HPDE6-E6E7 (cell line): ENCODE measurements at regions not wholly inside any gene's neighbourhood (a gene's known extent, or its start where the extent isn't known, plus 50 kb on each side); places are given as distances from the start of the nearest gene placed in this dataset.

Source experiments
- DNase-seq: peaks from one replicate; pipeline ENCODE4 v3.0.0; 2011; ENCODE audit warnings: missing footprints; ENCODE audit errors: extremely low spot score

- DNase-seq: no peak
Observed at GRCh38 chr2:8268172-8268783, 413.6 kb upstream of the ID2 start.

GRCh38 chr2:8270699-8271098 is 411.2 kb upstream of the ID2 start:
- DNase-seq: no peak

- DNase-seq: no peak
Observed at GRCh38 chr2:8271461-8271860, 410.4 kb upstream of the ID2 start.

GRCh38 chr2:8276026-8276425 is 405.8 kb upstream of the ID2 start:
- DNase-seq: no peak

- DNase-seq: no peak
Observed at GRCh38 chr2:8277921-8278571, 403.8 kb upstream of the ID2 start.

GRCh38 chr2:8278709-8279354 is 403.0 kb upstream of the ID2 start:
- DNase-seq: no peak

- DNase-seq: no peak
Observed at GRCh38 chr2:8279506-8279905, 402.4 kb upstream of the ID2 start.

GRCh38 chr2:8281234-8281633 is 400.6 kb upstream of the ID2 start:
- no peak for DNase-seq

- DNase-seq: no peak
Observed at GRCh38 chr2:8281950-8282857, 399.7 kb upstream of the ID2 start.

GRCh38 chr2:8282858-8283252 is 399.0 kb upstream of the ID2 start:
- no peak for DNase-seq

GRCh38 chr2:8285081-8285480 is 396.8 kb upstream of the ID2 start:
- no peak for DNase-seq

- no peak for DNase-seq
Observed at GRCh38 chr2:8285898-8286297, 396.0 kb upstream of the ID2 start.

GRCh38 chr2:8288206-8288605 is 393.6 kb upstream of the ID2 start:
- no peak for DNase-seq

- DNase-seq: no peak
Observed at GRCh38 chr2:8289111-8289510, 392.7 kb upstream of the ID2 start.

GRCh38 chr2:8290771-8291352 is 391.0 kb upstream of the ID2 start:
- no peak for DNase-seq

GRCh38 chr2:8296306-8296705 is 385.6 kb upstream of the ID2 start:
- DNase-seq: no peak

- no peak for DNase-seq
Observed at GRCh38 chr2:8297376-8298231, 384.3 kb upstream of the ID2 start.

GRCh38 chr2:8298783-8299182 is 383.1 kb upstream of the ID2 start:
- DNase-seq: no peak

- no peak for DNase-seq
Observed at GRCh38 chr2:8300216-8300615, 381.6 kb upstream of the ID2 start.

- no peak for DNase-seq
Observed at GRCh38 chr2:8300905-8301304, 381.0 kb upstream of the ID2 start.

- DNase-seq: no peak
Observed at GRCh38 chr2:8303322-8303832, 378.5 kb upstream of the ID2 start.
